ENCODE measurements at regions not wholly inside any gene's neighbourhood (a gene's known extent, or its start where the extent isn't known, plus 50 kb on each side); places are given as distances from the start of the nearest gene placed in this dataset.

- H3K9me3 ChIP-seq: no peaks in the 10 kb centered on the region
- no peak for DNase-seq
- WGBS, 3 donors: 92 to 97% (median 95%) methylated on average over 7 of the region's 7 CpGs
- no peak overlapping the region for H3K27ac ChIP-seq
- no peaks in the 10 kb centered on the region for H3K36me3 ChIP-seq (ENCODE audit: insufficient read depth in 1 of 2, low read depth in 1 of 2)
- H3K4me3 ChIP-seq: no peak overlapping the region
- TF ChIP-seq CTCF (IDR thresholded peaks at IDR 0.05): no peak
- H3K4me1 ChIP-seq: no peaks in the 10 kb centered on the region
- intact Hi-C loops (cut with DNase I): loop anchor here in 1 of 2 donors (5.0 kb wide), 1 partner anchor 275 kb away; no protein-coding TSS in a partner anchor
- ATAC-seq: no peak
- H3K27me3 ChIP-seq (ENCODE audit: insufficient read depth in 3 of 3, low read length in 2 of 3): peaks cover 0 to 4% (median 0%) of the 10 kb centered on the region in 3 donors
Observed at GRCh38 chr12:131347732-131348131, 363.2 kb upstream of the SFSWAP start.

- DNase-seq (no peak), ATAC-seq (no peak)
- intact Hi-C loops (cut with DNase I): loop anchor here in 1 of 2 donors (5.0 kb wide), 1 partner anchor 274 kb away; no protein-coding TSS in a partner anchor
- no peaks in the 10 kb centered on the region for H3K9me3 ChIP-seq
- no peaks in the 10 kb centered on the region for H3K4me1 ChIP-seq
- no peak overlapping the region for H3K27ac ChIP-seq
- no peaks in the 10 kb centered on the region for H3K36me3 ChIP-seq (ENCODE audit: insufficient read depth in 1 of 2, low read depth in 1 of 2)
- WGBS, 3 donors: 27 to 40% (median 31%) methylated on average over 13 of the region's 13 CpGs
- peaks cover 0 to 6% (median 0%) of the 10 kb centered on the region in 3 donors for H3K27me3 ChIP-seq (ENCODE audit: insufficient read depth in 3 of 3, low read length in 2 of 3)
- H3K4me3 ChIP-seq: no peak overlapping the region
- TF ChIP-seq CTCF (IDR thresholded peaks at IDR 0.05): no peak
Observed at GRCh38 chr12:131348231-131348630, 362.7 kb upstream of the SFSWAP start.

- intact Hi-C loops (cut with DNase I): loop anchor here in 1 of 2 donors (5.0 kb wide), 1 partner anchor 274 kb away; no protein-coding TSS in a partner anchor
- TF ChIP-seq CTCF (IDR thresholded peaks at IDR 0.05): no peak
- Histone ChIP-seq H3K36me3 (ENCODE audit: insufficient read depth in 1 of 2, low read depth in 1 of 2) (no peaks in the 10 kb centered on the region), H3K4me1 (no peaks in the 10 kb centered on the region), H3K27ac (no peak overlapping the region), H3K9me3 (no peaks in the 10 kb centered on the region), H3K27me3 (ENCODE audit: insufficient read depth in 3 of 3, low read length in 2 of 3) (peaks cover 0 to 6% (median 0%) of the 10 kb centered on the region in 3 donors), H3K4me3 (no peak overlapping the region)
- 32 to 40% (median 38%) methylated on average over 4 of the region's 4 CpGs for WGBS, 3 donors
- ATAC-seq: no peak
- DNase-seq: no peak
Observed at GRCh38 chr12:131348646-131349045, 362.2 kb upstream of the SFSWAP start.

DNA sequence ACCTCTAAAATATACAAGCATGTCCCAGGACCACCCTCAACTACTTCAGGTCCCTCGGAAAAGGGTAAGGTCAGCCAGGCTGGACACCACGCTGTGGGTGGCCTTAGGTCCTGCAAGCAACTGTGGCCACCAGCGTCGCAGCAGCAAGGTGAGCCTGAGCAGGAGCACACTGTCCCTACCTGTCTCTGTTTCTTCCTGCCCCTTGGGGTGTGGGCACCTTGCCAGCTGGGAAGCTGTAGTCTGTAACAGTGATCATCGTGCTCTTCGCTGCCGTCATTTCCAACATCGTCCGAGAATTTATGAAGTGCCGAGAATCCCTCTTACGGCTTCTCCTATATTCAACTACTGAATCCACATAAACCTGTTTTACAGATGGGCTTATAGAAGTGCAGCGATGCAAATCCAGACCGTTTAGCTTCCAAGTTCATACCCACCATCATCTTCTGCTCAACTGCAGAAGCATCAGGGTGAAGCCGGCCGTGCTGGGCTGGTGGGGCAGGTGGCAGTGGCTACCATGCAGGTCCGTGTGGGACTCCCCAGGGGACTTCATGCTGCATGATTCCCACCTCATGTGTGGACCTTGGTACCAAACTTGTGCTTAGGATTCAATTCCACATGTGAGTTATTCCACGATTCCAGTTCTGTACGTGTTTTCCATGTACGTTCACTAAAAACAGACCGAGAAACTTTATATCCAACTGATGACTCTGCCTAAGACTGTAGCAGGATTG, 361.3 kb upstream of the SFSWAP start:
- intact Hi-C loops (cut with DNase I): loop anchor here in 1 of 2 donors (5.0 kb wide), 1 partner anchor 273 kb away; no protein-coding TSS in a partner anchor
- 82 to 83% (median 82%) methylated on average over 20 of the region's 20 CpGs for WGBS, 3 donors
- peaks cover 0 to 6% (median 2%) of the 10 kb centered on the region in 3 donors for H3K27me3 ChIP-seq (ENCODE audit: insufficient read depth in 3 of 3, low read length in 2 of 3)

More for the DNA sequence above, 361.3 kb upstream of the SFSWAP start:
- no peak for DNase-seq
- H3K4me1 ChIP-seq: no peaks in the 10 kb centered on the region
- H3K9me3 ChIP-seq: no peaks in the 10 kb centered on the region
- no peak for ATAC-seq
- no peak for TF ChIP-seq CTCF (IDR thresholded peaks at IDR 0.05)
- no peaks in the 10 kb centered on the region for H3K36me3 ChIP-seq (ENCODE audit: insufficient read depth in 1 of 2, low read depth in 1 of 2)
- no peak overlapping the region for H3K4me3 ChIP-seq
- H3K27ac ChIP-seq: no peak overlapping the region

Measured in psoas muscle (tissue), 7 donors.